ENCODE measurements at regions not wholly inside any gene's neighbourhood (a gene's known extent, or its start where the extent isn't known, plus 50 kb on each side); places are given as distances from the start of the nearest gene placed in this dataset.
"Not testable (repeated sequence)": the region's sequence is repeated elsewhere in the genome, so short reads cannot be mapped to it uniquely, and the experiment has no call there.

GRCh38 chr10:121245754-121246153, 352.5 kb downstream of the FGFR2 start:
- no peak for DNase-seq

- DNase-seq, result no peak
Observed at GRCh38 chr10:121248266-121248665, 350.0 kb downstream of the FGFR2 start.

- no peak for DNase-seq
Observed at GRCh38 chr10:121250995-121251764, 347.1 kb downstream of the FGFR2 start.

- no peak for DNase-seq
Observed at GRCh38 chr10:121252756-121253155, 345.5 kb downstream of the FGFR2 start.

- DNase-seq, result no peak
Observed at GRCh38 chr10:121260377-121260776, 337.9 kb downstream of the FGFR2 start.

GRCh38 chr10:121261665-121262064, 336.6 kb downstream of the FGFR2 start:
- no peak for DNase-seq

GRCh38 chr10:121262774-121263430, 335.3 kb downstream of the FGFR2 start:
- no peak for DNase-seq

GRCh38 chr10:121263431-121263783, 334.8 kb downstream of the FGFR2 start:
- no peak for DNase-seq

GRCh38 chr10:121265360-121266123, 332.7 kb downstream of the FGFR2 start:
- DNase-seq, result no peak

- no peak for DNase-seq
Observed at GRCh38 chr10:121266370-121266769, 331.9 kb downstream of the FGFR2 start.

GRCh38 chr10:121267236-121268003, 330.8 kb downstream of the FGFR2 start:
- no peak for DNase-seq

GRCh38 chr10:121268363-121268762, 329.9 kb downstream of the FGFR2 start:
- DNase-seq, result no peak

GRCh38 chr10:121268863-121269432, 329.3 kb downstream of the FGFR2 start:
- DNase-seq, result no peak

- no peak for DNase-seq
Observed at GRCh38 chr10:121270906-121271305, 327.3 kb downstream of the FGFR2 start.

- no peak for DNase-seq
Observed at GRCh38 chr10:121276046-121276445, 322.2 kb downstream of the FGFR2 start.

GRCh38 chr10:121276822-121277221, 321.4 kb downstream of the FGFR2 start:
- no peak for DNase-seq

- not testable (repeated sequence) for DNase-seq
Observed at GRCh38 chr10:121278386-121278785, 319.9 kb downstream of the FGFR2 start.

GRCh38 chr10:121281576-121281975, 316.7 kb downstream of the FGFR2 start:
- no peak for DNase-seq

- DNase-seq, result no peak
Observed at GRCh38 chr10:121282264-121282663, 316.0 kb downstream of the FGFR2 start.

GRCh38 chr10:121282797-121283515, 315.3 kb downstream of the FGFR2 start:
- no peak for DNase-seq

- DNase-seq, result no peak
Observed at GRCh38 chr10:121284936-121285335, 313.3 kb downstream of the FGFR2 start.
